OCI-LY7 (cell line): ENCODE measurements at regions not wholly inside any gene's neighbourhood (a gene's known extent, or its start where the extent isn't known, plus 50 kb on each side); places are given as distances from the start of the nearest gene placed in this dataset.

ENCODE experiments used
- BruUV-seq: library from RNA; stranded (reverse); fragments of 400-500 nt; replicated peaks from 2 replicates; lab custom pipeline; 2021; lab: Mats Ljungman, UMichigan
- CTCF ChIA-PET: fragments of 300-600 bp; sonication (Branson Sonifier 250); formaldehyde crosslinking; loops from one replicate; lab custom pipeline; 2022; ENCODE audit warnings: antibody characterized with exemption; ENCODE audit not compliant: unreplicated experiment; lab: Charles Lee
- POLR2A ChIA-PET: fragments of 300-600 bp; sonication (Branson Sonifier 250); formaldehyde crosslinking; loops from one replicate; lab custom pipeline; 2022; ENCODE audit warnings: antibody characterized with exemption; lab: Charles Lee
- DNase-seq: peaks from one replicate; pipeline ENCODE4 v3.0.0-alpha.2; 2015; ENCODE audit warnings: low spot score
- H2AFZ ChIP-seq: fragments of 200-600 bp; sonication (generic), shearing (Covaris generic); 2 replicates; pipeline ENCODE4 v1.6.1; 2014; ENCODE audit warnings: mild to moderate bottlenecking, antibody characterized with exemption, low read length, moderate library complexity
- H3K27ac ChIP-seq: fragments of 200-600 bp; sonication (generic); 2 replicates; pipeline ENCODE4 v1.5.1; 2014; ENCODE audit warnings: mixed run types, low read depth, mild to moderate bottlenecking, moderate library complexity, low read length, inconsistent platforms; ENCODE audit not compliant: poor library complexity, severe bottlenecking
- H3K36me3 ChIP-seq: fragments of 200-600 bp; sonication (generic); 2 replicates; pipeline ENCODE4 v1.6.1; 2014; ENCODE audit warnings: mild to moderate bottlenecking, antibody characterized with exemption, low read length, moderate library complexity, mixed read lengths; ENCODE audit not compliant: insufficient read depth
- H3K4me1 ChIP-seq: fragments of 200-600 bp; sonication (generic); 2 replicates; pipeline ENCODE4 v1.5.1; 2014; ENCODE audit warnings: mild to moderate bottlenecking, low read length; ENCODE audit not compliant: insufficient read depth, poor library complexity, severe bottlenecking
- H3K4me2 ChIP-seq: fragments of 200-600 bp; sonication (generic); 2 replicates; pipeline ENCODE4 v1.6.1; 2014; ENCODE audit warnings: mild to moderate bottlenecking, low read length
- H3K4me3 ChIP-seq: fragments of 200-600 bp; sonication (generic); 2 replicates; pipeline ENCODE4 v1.5.1; 2014; ENCODE audit warnings: mild to moderate bottlenecking, low read depth, low read length; ENCODE audit not compliant: poor library complexity, severe bottlenecking
- H3K79me2 ChIP-seq: fragments of 200-600 bp; sonication (generic); 2 replicates; pipeline ENCODE4 v1.6.1; 2016; ENCODE audit warnings: low read depth, mild to moderate bottlenecking, low read length, moderate library complexity, mixed read lengths; ENCODE audit not compliant: insufficient read depth
- H3K9me2 ChIP-seq: fragments of 200-600 bp; sonication (generic); 2 replicates; pipeline ENCODE4 v1.6.1; 2016; ENCODE audit warnings: mild to moderate bottlenecking, low read length, mixed read lengths; ENCODE audit not compliant: insufficient read depth
- H3K9me3 ChIP-seq: fragments of 200-600 bp; sonication (generic); 2 replicates; pipeline ENCODE4 v1.6.1; 2014; ENCODE audit warnings: mild to moderate bottlenecking, mixed run types, low read length, mixed read lengths
- H4K20me1 ChIP-seq: fragments of 200-600 bp; sonication (generic); 2 replicates; pipeline ENCODE4 v1.6.1; 2014; ENCODE audit warnings: mild to moderate bottlenecking, antibody characterized with exemption, low read length, moderate library complexity, mixed read lengths; ENCODE audit not compliant: insufficient read depth
- EZH2phosphoT487 ChIP-seq: fragments of 200-600 bp; sonication (generic); IDR thresholded peaks from 2 replicates; pipeline ENCODE4 v1.6.1; 2018; ENCODE audit warnings: low read depth, borderline replicate concordance, mild to moderate bottlenecking, mixed run types, antibody characterized with exemption, low read length, moderate library complexity, mixed read lengths
- intact Hi-C: fragments of 100-400 bp; cut with micrococcal nuclease; formaldehyde crosslinking; loops from one replicate; pipeline ENCODE4 v1.10.0; 2022; ENCODE audit not compliant: unreplicated experiment
- TF ChIP-seq, protein P1 (sequence below): fragments of 200-600 bp; sonication (generic); conservative IDR thresholded peaks from 2 replicates; pipeline ENCODE4 v1.5.1; 2014; ENCODE audit warnings: mild to moderate bottlenecking, antibody characterized with exemption, low read length, moderate library complexity, mixed read lengths

GRCh38 chr10:15459218-15459617, 88.1 kb upstream of the FAM171A1 start:
- Histone ChIP-seq H3K4me1 (no peaks in the 10 kb centered on the region), H3K79me2 (no peaks in the 10 kb centered on the region), H3K9me3 (no peaks in the 10 kb centered on the region), H3K4me2 (no peak overlapping the region), H2AFZ (no peak overlapping the region), H3K9me2 (no peaks in the 10 kb centered on the region), H3K4me3 (no peak overlapping the region), H4K20me1 (no peaks in the 10 kb centered on the region), H3K36me3 (no peaks in the 10 kb centered on the region), H3K27ac (no peak overlapping the region)
- no TSS peak for BruUV-seq
- no peak for DNase-seq
- ChIA-PET POLR2A (no interaction called here), CTCF (no interaction called here)
- TF ChIP-seq EZH2phosphoT487: no peak
- TF ChIP-seq, protein P1, sequence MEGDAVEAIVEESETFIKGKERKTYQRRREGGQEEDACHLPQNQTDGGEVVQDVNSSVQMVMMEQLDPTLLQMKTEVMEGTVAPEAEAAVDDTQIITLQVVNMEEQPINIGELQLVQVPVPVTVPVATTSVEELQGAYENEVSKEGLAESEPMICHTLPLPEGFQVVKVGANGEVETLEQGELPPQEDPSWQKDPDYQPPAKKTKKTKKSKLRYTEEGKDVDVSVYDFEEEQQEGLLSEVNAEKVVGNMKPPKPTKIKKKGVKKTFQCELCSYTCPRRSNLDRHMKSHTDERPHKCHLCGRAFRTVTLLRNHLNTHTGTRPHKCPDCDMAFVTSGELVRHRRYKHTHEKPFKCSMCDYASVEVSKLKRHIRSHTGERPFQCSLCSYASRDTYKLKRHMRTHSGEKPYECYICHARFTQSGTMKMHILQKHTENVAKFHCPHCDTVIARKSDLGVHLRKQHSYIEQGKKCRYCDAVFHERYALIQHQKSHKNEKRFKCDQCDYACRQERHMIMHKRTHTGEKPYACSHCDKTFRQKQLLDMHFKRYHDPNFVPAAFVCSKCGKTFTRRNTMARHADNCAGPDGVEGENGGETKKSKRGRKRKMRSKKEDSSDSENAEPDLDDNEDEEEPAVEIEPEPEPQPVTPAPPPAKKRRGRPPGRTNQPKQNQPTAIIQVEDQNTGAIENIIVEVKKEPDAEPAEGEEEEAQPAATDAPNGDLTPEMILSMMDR: no peak
- intact Hi-C loops: no loop called here

- TF ChIP-seq EZH2phosphoT487: no peak
- TF ChIP-seq, protein P1: no peak
- Histone ChIP-seq H3K36me3 (no peaks in the 10 kb centered on the region), H3K4me1 (no peaks in the 10 kb centered on the region), H3K79me2 (no peaks in the 10 kb centered on the region), H3K9me2 (no peaks in the 10 kb centered on the region), H2AFZ (no peak overlapping the region), H3K27ac (no peak overlapping the region), H4K20me1 (no peaks in the 10 kb centered on the region), H3K4me2 (no peak overlapping the region), H3K9me3 (no peaks in the 10 kb centered on the region), H3K4me3 (no peak overlapping the region)
- POLR2A ChIA-PET: no interaction called here
- DNase-seq: no peak
- CTCF ChIA-PET: no interaction called here
- no TSS peak for BruUV-seq
- intact Hi-C loops: no loop called here
These were observed 86.3 kb upstream of the FAM171A1 start for GRCh38 chr10:15457382-15457781.

DNA sequence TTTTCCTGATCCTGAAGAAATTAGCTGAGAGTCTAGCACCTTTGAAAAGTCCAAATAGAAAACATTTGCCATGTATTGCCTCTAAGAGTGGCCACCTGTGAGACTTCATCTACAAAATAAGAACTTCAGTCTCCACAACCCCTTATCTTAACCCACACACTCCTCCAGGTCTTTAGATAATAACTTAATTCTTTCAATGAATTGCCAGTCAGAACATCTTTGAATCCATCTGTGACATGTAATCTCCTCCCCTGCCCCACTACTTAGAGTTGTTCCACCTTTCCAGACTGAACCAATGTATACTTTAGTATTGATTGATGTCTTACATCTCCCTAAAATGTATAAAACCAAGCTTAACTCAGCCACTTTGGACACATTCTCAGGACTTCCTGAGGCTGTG, 84.4 kb upstream of the FAM171A1 start:
- Histone ChIP-seq H3K4me3 (no peak overlapping the region), H3K4me1 (no peaks in the 10 kb centered on the region), H2AFZ (no peak overlapping the region), H4K20me1 (no peaks in the 10 kb centered on the region), H3K27ac (no peak overlapping the region), H3K79me2 (no peaks in the 10 kb centered on the region), H3K9me2 (no peaks in the 10 kb centered on the region), H3K36me3 (no peaks in the 10 kb centered on the region), H3K9me3 (no peaks in the 10 kb centered on the region), H3K4me2 (no peak overlapping the region)
- no TSS peak for BruUV-seq
- no peak for TF ChIP-seq EZH2phosphoT487
- TF ChIP-seq, protein P1: no peak
- no peak for DNase-seq
- POLR2A ChIA-PET: no interaction called here
- intact Hi-C loops: no loop called here
- CTCF ChIA-PET: no interaction called here
